Spleen (tissue), 11 donors: ENCODE measurements at regions not wholly inside any gene's neighbourhood (a gene's known extent, or its start where the extent isn't known, plus 50 kb on each side); places are given as distances from the start of the nearest gene placed in this dataset.

Experiments
- DNase-seq: peaks from one replicate; pipeline ENCODE4 v3.0.0-alpha.2; 2020
- H3K27ac ChIP-seq, 8 donors: fragments of 200-600 bp; sonication (generic) in 7 of 8; 1 replicate in 4 of 8; 2 replicates in 4 of 8; pipeline versions ENCODE4 v1.5.0 to v1.8.0; 2016 to 2021; ENCODE audit warnings: inconsistent platforms in 4 of 8, mild to moderate bottlenecking in 4 of 8, moderate library complexity in 1 of 8
- H3K27me3 ChIP-seq, 7 donors: fragments of 200-600 bp; sonication (generic) in 6 of 7; replicated peaks in 1 of 7; 1 replicate in 4 of 7; 2 replicates in 3 of 7; pipeline versions ENCODE4 v1.5.0 to v1.8.0; 2016 to 2021; ENCODE audit warnings: inconsistent platforms in 3 of 7, mild to moderate bottlenecking in 1 of 7
- H3K36me3 ChIP-seq, 6 donors: fragments of 200-600 bp; sonication (generic) in 5 of 6; 1 replicate in 4 of 6; 2 replicates in 2 of 6; pipeline versions ENCODE4 v1.5.0 to v1.8.0; 2016 to 2021; ENCODE audit warnings: inconsistent platforms in 2 of 6
- H3K4me1 ChIP-seq, 6 donors: fragments of 200-600 bp; sonication (generic) in 5 of 6; 1 replicate in 3 of 6; 2 replicates in 3 of 6; pipeline versions ENCODE4 v1.5.0 to v1.8.0; 2016 to 2021; ENCODE audit warnings: inconsistent platforms in 3 of 6
- H3K4me3 ChIP-seq, 8 donors: fragments of 200-600 bp; sonication (generic) in 7 of 8; 1 replicate in 4 of 8; 2 replicates in 4 of 8; pipeline versions ENCODE4 v1.5.0 to v1.8.0; 2016 to 2021; ENCODE audit warnings: inconsistent platforms in 4 of 8, mild to moderate bottlenecking in 4 of 8, moderate library complexity in 2 of 8
- H3K9me3 ChIP-seq, 8 donors: fragments of 200-600 bp; sonication (generic) in 7 of 8; 1 replicate in 4 of 8; 2 replicates in 4 of 8; pipeline versions ENCODE4 v1.5.0 to v1.8.0; 2016 to 2021; ENCODE audit warnings: inconsistent platforms in 4 of 8
- POLR2A ChIP-seq, 3 donors: fragments of 450-650 bp; IDR thresholded peaks; one replicate each; pipeline ENCODE4 v1.5.1; 2017; ENCODE audit warnings: antibody characterized with exemption in 3 of 3, mild to moderate bottlenecking in 1 of 3
- POLR2AphosphoS5 ChIP-seq, 3 donors: sonication (generic); formaldehyde crosslinking; IDR thresholded peaks; one replicate each; pipeline ENCODE4 v1.5.1; 2017; ENCODE audit warnings: antibody characterized with exemption in 3 of 3
- WGBS, 5 donors: extraction: QIAGEN DNeasy Blood & Tissue Kit in 3 of 5; methylation state at CpG; one replicate each; pipeline versions ENCODE4 v1.1.5 to v1.1.7; 2013 to 2018; 5-methylcytosine and 5-hydroxymethylcytosine counted together
- intact Hi-C: fragments of 100-400 bp; cut with DNase I; formaldehyde crosslinking; loops from one replicate; pipeline ENCODE4 v1.15.0; 2023; ENCODE audit warnings: low total_unique reads
- TF ChIP-seq, protein P1 (sequence below), 11 experiments: fragments of 200-600 bp in 7 of 11; fragments of 450-650 bp in 4 of 11; sonication (generic) in 4 of 11; IDR thresholded peaks in 8 of 11; conservative IDR thresholded peaks in 3 of 11; 1 replicate in 7 of 11; 2 replicates in 4 of 11; pipeline versions ENCODE4 v1.4.0 to v1.8.0; 2016 to 2021; ENCODE audit warnings: antibody characterized with exemption in 11 of 11, inconsistent platforms in 4 of 11, mild to moderate bottlenecking in 1 of 11
- donor health status: healthy with polysubstance abuse.
- donor health status: DM: no; HTN: no; CAD: no; lungs with moderate emphysema.
- donor health status: DM: no; HTN: no; CAD: no.
- donor health status: Bipolar disorder and iron deficiency.
- donor health status: healthy.
- donor health status: DM: no; HTN: no; CAD: no.
- donor health status: DM: yes; HTN: yes; CAD: no.

DNA sequence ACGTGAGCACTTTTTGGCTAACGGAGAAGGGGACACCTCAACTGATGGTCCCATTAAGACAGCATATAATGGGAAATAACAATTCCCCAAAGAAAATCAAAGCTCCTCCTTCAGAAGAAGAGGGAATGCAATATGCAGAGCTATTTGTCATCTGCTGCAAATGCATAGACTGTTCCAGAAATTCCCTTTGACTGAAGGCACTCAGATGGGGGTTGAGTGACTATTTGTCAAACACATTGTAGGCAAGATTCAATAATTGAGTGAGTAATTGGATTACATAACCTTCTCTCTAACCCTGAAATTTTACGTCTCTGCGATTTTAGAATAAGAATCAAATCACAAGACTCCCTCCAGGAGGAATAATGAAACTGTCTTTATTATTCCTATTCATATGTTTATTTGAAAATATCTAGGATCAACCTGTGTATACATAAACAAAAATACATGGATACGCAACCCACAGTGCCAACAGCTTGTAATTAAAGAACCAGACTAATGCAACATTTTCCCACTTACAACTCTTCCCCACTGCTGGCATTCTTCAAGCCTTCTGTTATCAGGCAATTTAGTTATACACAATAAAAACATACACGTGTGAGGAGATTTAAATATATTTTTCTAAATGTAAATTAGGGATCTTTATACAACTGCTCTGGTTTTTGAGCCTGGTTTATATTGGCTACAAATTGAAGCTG, 256.6 kb downstream of the GBA3 start:
- intact Hi-C loops, result no loop called here
- Histone ChIP-seq H3K4me3 (no peak overlapping the region), H3K27ac (no peak overlapping the region), H3K36me3 (no peaks in the 10 kb centered on the region), H3K4me1 (no peaks in the 10 kb centered on the region), H3K9me3 (peaks cover 0 to 6% (median 0%) of the 10 kb centered on the region in 8 donors), H3K27me3 (no peaks in the 10 kb centered on the region)
- WGBS, 5 donors, result 80 to 89% (median 87%) methylated on average over 6 of the region's 6 CpGs
- TF ChIP-seq POLR2AphosphoS5 (IDR thresholded peaks at IDR 0.05), result no peak
- no peak for TF ChIP-seq POLR2A (IDR thresholded peaks at IDR 0.05)
- TF ChIP-seq, protein P1, sequence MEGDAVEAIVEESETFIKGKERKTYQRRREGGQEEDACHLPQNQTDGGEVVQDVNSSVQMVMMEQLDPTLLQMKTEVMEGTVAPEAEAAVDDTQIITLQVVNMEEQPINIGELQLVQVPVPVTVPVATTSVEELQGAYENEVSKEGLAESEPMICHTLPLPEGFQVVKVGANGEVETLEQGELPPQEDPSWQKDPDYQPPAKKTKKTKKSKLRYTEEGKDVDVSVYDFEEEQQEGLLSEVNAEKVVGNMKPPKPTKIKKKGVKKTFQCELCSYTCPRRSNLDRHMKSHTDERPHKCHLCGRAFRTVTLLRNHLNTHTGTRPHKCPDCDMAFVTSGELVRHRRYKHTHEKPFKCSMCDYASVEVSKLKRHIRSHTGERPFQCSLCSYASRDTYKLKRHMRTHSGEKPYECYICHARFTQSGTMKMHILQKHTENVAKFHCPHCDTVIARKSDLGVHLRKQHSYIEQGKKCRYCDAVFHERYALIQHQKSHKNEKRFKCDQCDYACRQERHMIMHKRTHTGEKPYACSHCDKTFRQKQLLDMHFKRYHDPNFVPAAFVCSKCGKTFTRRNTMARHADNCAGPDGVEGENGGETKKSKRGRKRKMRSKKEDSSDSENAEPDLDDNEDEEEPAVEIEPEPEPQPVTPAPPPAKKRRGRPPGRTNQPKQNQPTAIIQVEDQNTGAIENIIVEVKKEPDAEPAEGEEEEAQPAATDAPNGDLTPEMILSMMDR (IDR thresholded peaks at IDR 0.05 in 8 of 11, conservative IDR thresholded peaks at IDR 0.05 in 3 of 11), result no peak
- DNase-seq, result no peak

DNA sequence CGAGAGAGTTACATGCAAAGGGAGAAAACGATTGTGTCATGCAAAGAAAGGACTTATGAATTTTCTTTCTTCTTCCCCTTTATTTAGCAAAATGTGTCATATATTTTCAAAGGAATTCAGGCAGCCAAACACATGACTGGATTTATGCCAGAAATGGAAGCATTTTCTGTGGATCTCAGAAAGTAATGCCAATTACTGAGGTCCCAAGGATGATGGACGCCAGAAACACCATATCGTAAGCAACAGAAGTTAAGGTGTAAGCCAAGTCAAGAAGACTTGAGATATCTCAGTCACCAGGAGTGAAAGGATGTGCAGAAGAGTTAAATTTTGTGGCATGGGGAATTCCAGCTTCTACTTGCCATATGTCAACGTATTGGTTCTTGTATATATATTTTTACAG, 255.1 kb downstream of the GBA3 start:
- 86 to 92% (median 88%) methylated on average over 5 of the region's 5 CpGs for WGBS, 5 donors

DNA sequence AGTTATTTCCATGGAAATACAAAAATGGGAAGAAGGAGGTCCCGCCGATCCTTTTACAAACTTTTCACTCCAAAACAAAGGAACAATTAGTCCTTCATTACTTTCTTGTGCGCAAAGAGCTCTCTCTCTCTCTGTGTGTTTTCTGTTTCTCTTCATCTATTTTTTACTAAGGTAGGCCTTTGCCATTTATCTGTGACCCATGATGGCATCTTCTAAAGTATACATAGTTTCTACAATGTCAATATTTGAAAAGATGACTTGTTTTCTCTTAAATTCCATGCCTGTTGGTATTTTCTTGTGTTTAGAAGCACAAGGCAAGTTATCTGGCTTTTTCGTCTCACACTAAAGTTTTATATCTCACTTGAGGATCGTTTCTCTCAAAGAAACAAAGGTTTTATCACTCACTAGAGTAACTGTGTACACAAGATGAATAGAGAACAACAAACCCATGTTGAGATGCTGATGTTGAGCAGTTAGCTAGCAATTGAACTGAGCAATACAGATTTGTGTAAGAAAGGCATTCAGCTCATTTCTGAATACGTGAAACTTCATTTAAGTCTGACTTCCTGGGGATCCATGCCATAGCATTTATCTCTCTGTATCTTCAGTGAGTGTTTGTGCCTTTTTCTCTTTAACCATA, 250.3 kb downstream of the GBA3 start:
- Histone ChIP-seq H3K27ac (no peak overlapping the region), H3K4me1 (no peaks in the 10 kb centered on the region), H3K9me3 (peaks cover 0 to 4% (median 0%) of the 10 kb centered on the region in 8 donors), H3K36me3 (no peaks in the 10 kb centered on the region), H3K4me3 (no peak overlapping the region), H3K27me3 (no peaks in the 10 kb centered on the region)
- no peak for TF ChIP-seq POLR2A (IDR thresholded peaks at IDR 0.05)
- TF ChIP-seq, protein P1 (IDR thresholded peaks at IDR 0.05 in 8 of 11, conservative IDR thresholded peaks at IDR 0.05 in 3 of 11), result no peak
- no peak for TF ChIP-seq POLR2AphosphoS5 (IDR thresholded peaks at IDR 0.05)
- intact Hi-C loops, result no loop called here
- DNase-seq, result no peak
- WGBS, 5 donors, result 78 to 88% (median 82%) methylated on average over 6 of the region's 6 CpGs

More for the DNA sequence above, 255.1 kb downstream of the GBA3 start:
- H3K27ac ChIP-seq, result no peak overlapping the region
- intact Hi-C loops, result no loop called here
- H3K27me3 ChIP-seq, result no peaks in the 10 kb centered on the region
- no peak for TF ChIP-seq POLR2AphosphoS5 (IDR thresholded peaks at IDR 0.05)
- TF ChIP-seq, protein P1 (IDR thresholded peaks at IDR 0.05 in 8 of 11, conservative IDR thresholded peaks at IDR 0.05 in 3 of 11), result no peak
- no peak for TF ChIP-seq POLR2A (IDR thresholded peaks at IDR 0.05)
- H3K4me1 ChIP-seq, result no peaks in the 10 kb centered on the region
- H3K4me3 ChIP-seq, result no peak overlapping the region
- DNase-seq, result no peak
- H3K9me3 ChIP-seq, result peaks cover 0 to 6% (median 0%) of the 10 kb centered on the region in 8 donors
- H3K36me3 ChIP-seq, result no peaks in the 10 kb centered on the region

DNA sequence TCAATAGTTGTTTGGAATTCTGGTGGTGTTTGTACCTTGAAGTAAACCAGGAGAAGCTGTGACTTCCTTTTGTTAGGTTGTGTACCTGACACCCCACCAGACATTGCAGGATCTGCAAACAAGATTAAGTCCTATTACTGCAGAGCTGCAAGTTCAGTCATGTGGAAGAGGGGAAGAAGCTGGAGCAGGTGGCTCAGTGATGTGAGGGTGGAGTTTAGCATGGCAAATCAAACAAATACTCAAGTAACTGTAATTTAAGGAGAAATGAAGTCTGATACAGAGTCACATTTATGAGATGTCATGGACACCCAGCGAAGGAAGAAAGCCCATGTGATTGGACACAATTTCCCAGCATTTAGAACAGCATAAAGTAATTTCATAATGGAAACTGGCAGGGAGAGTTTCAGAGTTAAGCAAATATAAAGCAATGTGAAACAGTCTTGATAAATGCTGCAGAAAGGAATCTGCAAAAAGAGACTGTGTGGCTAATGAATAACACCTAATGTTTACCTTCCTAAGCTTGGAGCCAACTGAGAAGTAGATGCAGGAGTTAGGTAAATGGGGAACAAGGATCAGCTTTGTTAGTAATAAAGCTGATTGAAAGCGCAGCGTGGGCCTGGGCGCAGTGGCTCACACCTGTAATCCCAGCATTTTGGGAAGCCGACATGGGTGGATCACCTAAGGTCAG, 249.1 kb downstream of the GBA3 start:
- no peak for DNase-seq
- Histone ChIP-seq H3K36me3 (no peaks in the 10 kb centered on the region), H3K9me3 (peaks cover 0 to 4% (median 0%) of the 10 kb centered on the region in 8 donors), H3K4me1 (no peaks in the 10 kb centered on the region), H3K4me3 (no peak overlapping the region), H3K27me3 (no peaks in the 10 kb centered on the region), H3K27ac (no peak overlapping the region)
- TF ChIP-seq POLR2AphosphoS5 (IDR thresholded peaks at IDR 0.05) (no peak), POLR2A (IDR thresholded peaks at IDR 0.05) (no peak)
- TF ChIP-seq, protein P1 (IDR thresholded peaks at IDR 0.05 in 8 of 11, conservative IDR thresholded peaks at IDR 0.05 in 3 of 11), result no peak
- intact Hi-C loops, result no loop called here
- WGBS, 5 donors, result 89 to 94% (median 91%) methylated on average over 5 of the region's 5 CpGs
